Dendritic cell treated with granulocyte-macrophage colony-stimulating factor and Interleukin-4, amounts not matched to agents 40 ng/mL and 50 ng/mL, for 4 days (primary cell): ENCODE measurements at regions not wholly inside any gene's neighbourhood (a gene's known extent, or its start where the extent isn't known, plus 50 kb on each side); places are given as distances from the start of the nearest gene placed in this dataset.
"Not testable (repeated sequence)": the region's sequence is repeated elsewhere in the genome, so short reads cannot be mapped to it uniquely, and the experiment has no call there.

ENCODE experiments used
- H3K27ac Mint-ChIP-seq: one replicate; pipeline ENCODE4 v1.8.0; 2022; ENCODE audit warnings: mild to moderate bottlenecking, mixed read lengths
- H3K27me3 Mint-ChIP-seq: one replicate; pipeline ENCODE4 v1.8.0; 2022; ENCODE audit warnings: mild to moderate bottlenecking, mixed read lengths
- H3K36me3 Mint-ChIP-seq: one replicate; pipeline ENCODE4 v1.8.0; 2022; ENCODE audit warnings: low read depth, mixed read lengths
- H3K4me1 Mint-ChIP-seq: one replicate; pipeline ENCODE4 v1.8.0; 2022; ENCODE audit warnings: low read depth, mixed read lengths
- H3K4me3 Mint-ChIP-seq: one replicate; pipeline ENCODE4 v1.8.0; 2022; ENCODE audit warnings: mild to moderate bottlenecking, moderate library complexity, mixed read lengths
- H3K9me3 Mint-ChIP-seq: one replicate; pipeline ENCODE4 v1.8.0; 2022; ENCODE audit warnings: mixed read lengths
- intact Hi-C: fragments of 100-400 bp; cut with micrococcal nuclease; formaldehyde crosslinking; loops from one replicate; pipeline ENCODE4 v1.15.0; 2022

DNA sequence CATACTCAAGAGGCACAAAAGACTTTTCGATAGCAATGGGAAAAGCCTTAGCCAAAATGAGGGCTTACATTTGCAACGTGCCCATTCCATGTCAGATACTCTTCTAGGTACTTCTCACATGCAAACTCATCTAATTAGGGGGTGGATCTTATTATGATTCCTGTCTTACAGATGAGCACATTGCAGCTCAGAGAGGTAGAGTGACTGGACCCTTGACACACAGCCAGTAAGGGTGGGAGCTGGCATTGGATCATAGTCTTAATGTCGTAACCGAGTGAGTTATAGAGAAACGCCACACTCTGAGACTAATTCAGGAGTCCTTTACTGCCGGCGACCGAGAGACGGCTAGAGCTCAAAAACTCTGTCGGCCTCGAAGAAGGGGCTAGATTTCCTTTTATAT, 78.8 kb upstream of the GRIN2A start:
- Mint-ChIP-seq H3K9me3 (no peaks in the 10 kb centered on the region), H3K4me1 (peaks cover 10% of the 10 kb centered on the region), H3K27ac (no peak overlapping the region), H3K27me3 (peaks cover 2% of the 10 kb centered on the region), H3K4me3 (no peak overlapping the region), H3K36me3 (no peaks in the 10 kb centered on the region)
- intact Hi-C loops: loop anchor here (10.0 kb wide), 1 partner anchor 454 kb away; no protein-coding TSS in a partner anchor

DNA sequence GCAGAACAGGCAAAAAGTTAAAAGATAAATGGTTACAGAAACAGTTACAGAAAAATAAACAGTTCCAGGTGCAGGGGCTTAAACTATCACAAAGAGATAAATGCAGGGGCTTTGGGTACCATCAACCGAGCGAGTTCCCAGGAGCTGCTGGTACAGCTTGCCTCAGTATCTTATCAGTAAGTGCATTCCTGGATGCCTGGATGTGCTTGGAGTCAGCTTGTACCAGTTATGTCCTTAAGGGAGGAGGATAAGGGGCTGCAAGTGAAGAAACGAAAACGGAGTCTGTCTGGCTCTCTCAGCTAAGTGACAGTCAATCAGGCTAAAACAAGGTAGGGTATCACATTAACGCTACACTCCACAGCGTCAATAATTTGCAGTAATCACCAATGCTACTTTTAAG, 79.3 kb upstream of the GRIN2A start:
- not testable (repeated sequence) for H3K4me1 Mint-ChIP-seq, H3K4me3 Mint-ChIP-seq, H3K36me3 Mint-ChIP-seq, H3K27me3 Mint-ChIP-seq, H3K27ac Mint-ChIP-seq, H3K9me3 Mint-ChIP-seq
- intact Hi-C loops: loop anchor here (10.0 kb wide), 1 partner anchor 453 kb away; no protein-coding TSS in a partner anchor

DNA sequence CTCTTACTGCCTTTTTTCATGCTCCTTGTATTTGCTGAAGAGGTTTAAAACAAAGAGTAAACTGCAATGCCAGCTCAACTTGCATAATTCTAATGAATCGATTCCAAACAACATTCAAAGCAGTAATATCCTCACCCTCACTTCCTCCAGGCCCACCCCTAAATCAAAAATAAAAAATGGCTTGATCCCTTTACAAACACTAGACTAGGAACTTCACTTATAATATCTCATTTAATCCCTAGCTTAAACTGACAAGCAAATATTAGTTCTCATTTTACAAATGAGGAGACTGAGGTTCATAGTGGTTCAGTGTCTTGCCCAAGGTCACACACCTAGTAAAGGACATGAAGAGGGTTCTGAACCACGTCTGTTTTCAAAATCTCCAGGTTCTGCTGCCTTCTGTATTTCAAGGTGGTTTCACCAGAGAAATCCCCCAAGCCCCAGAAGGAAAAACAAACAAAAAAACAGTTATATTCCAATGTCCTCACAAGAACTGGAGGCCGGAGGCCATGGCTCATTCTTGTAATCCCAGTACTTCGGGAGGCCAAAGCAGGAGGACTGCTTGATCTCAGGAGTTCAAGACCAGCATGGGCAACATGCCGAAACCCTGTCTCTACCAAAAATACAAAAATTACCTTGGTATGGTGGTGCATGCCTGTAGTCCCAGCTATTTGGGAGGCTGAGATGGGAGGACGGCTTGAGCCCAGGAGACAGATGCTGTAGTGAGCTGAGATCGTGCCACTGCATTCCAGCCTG, 80.3 kb upstream of the GRIN2A start:
- no peak overlapping the region for H3K4me3 Mint-ChIP-seq
- no peaks in the 10 kb centered on the region for H3K36me3 Mint-ChIP-seq
- H3K27ac Mint-ChIP-seq: no peak overlapping the region
- intact Hi-C loops: loop anchor here (10.0 kb wide), 1 partner anchor 452 kb away; no protein-coding TSS in a partner anchor
- H3K27me3 Mint-ChIP-seq: peaks cover 2% of the 10 kb centered on the region
- peaks cover 10% of the 10 kb centered on the region for H3K4me1 Mint-ChIP-seq
- H3K9me3 Mint-ChIP-seq: no peaks in the 10 kb centered on the region

DNA sequence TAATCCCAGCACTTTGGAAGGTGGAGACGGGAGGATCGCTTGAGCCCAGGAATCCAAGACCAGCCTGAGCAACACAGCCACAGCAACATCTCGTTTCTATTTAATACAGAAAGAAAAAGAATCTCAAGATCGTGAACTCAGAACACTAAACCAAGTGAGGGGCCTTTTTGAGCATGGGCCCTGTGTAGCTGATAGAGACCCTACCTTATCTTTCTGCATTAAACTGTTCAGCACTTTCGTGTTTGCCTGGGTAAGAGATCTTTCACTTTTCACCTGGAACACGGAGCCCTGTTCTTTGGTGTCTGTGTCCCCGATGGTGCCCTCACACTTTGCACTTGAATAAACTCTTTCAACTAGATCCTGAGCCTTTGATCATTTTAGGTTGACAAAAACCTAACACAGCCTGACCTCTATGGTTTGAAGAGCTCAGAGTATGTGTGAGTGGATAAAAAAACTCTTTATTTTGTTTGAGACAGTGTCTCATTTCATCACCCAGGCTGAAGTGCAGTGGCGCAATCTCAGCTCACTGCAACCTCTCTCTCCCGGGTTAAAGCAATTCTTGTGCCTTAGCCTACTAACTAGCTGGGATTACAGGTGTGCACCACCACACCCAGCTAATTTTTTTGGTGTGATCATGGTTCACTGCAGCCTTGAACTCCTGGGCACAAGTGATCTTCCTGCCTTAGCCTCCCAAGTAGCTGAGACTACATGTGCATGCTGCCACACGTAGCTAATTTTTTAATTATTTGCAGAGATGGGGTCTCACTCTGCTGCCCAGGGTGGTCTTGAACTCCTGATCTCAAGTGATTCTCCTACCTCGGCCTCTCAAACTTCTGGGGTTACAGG, 83.8 kb upstream of the GRIN2A start:
- Mint-ChIP-seq H3K4me1 (no peaks in the 10 kb centered on the region), H3K27me3 (no peaks in the 10 kb centered on the region), H3K9me3 (no peaks in the 10 kb centered on the region), H3K36me3 (no peaks in the 10 kb centered on the region), H3K4me3 (no peak overlapping the region), H3K27ac (no peak overlapping the region)
- intact Hi-C loops: loop anchor here (10.0 kb wide), 1 partner anchor 449 kb away; no protein-coding TSS in a partner anchor

- intact Hi-C loops: loop anchor here (10.0 kb wide), 1 partner anchor 448 kb away; no protein-coding TSS in a partner anchor
- Mint-ChIP-seq H3K27ac (no peak overlapping the region), H3K4me3 (no peak overlapping the region), H3K27me3 (no peaks in the 10 kb centered on the region), H3K36me3 (no peaks in the 10 kb centered on the region), H3K9me3 (peaks cover 3% of the 10 kb centered on the region), H3K4me1 (no peaks in the 10 kb centered on the region)
Observed at GRCh38 chr16:10266809-10267208, 84.6 kb upstream of the GRIN2A start.

GRCh38 chr16:10269632-10270031, 87.4 kb upstream of the GRIN2A start:
- no peaks in the 10 kb centered on the region for H3K4me1 Mint-ChIP-seq
- intact Hi-C loops: loop anchor here (10.0 kb wide), 1 partner anchor 445 kb away; no protein-coding TSS in a partner anchor
- H3K27ac Mint-ChIP-seq: no peak overlapping the region
- H3K27me3 Mint-ChIP-seq: no peaks in the 10 kb centered on the region
- H3K9me3 Mint-ChIP-seq: peaks cover 9% of the 10 kb centered on the region
- H3K36me3 Mint-ChIP-seq: no peaks in the 10 kb centered on the region
- H3K4me3 Mint-ChIP-seq: no peak overlapping the region

- H3K36me3 Mint-ChIP-seq, H3K4me1 Mint-ChIP-seq, H3K27ac Mint-ChIP-seq, H3K27me3 Mint-ChIP-seq, H3K4me3 Mint-ChIP-seq, intact Hi-C loops: not testable (repeated sequence)
- peaks cover 10% of the 10 kb centered on the region for H3K9me3 Mint-ChIP-seq
Observed at GRCh38 chr16:10272250-10272854, 90.1 kb upstream of the GRIN2A start.

DNA sequence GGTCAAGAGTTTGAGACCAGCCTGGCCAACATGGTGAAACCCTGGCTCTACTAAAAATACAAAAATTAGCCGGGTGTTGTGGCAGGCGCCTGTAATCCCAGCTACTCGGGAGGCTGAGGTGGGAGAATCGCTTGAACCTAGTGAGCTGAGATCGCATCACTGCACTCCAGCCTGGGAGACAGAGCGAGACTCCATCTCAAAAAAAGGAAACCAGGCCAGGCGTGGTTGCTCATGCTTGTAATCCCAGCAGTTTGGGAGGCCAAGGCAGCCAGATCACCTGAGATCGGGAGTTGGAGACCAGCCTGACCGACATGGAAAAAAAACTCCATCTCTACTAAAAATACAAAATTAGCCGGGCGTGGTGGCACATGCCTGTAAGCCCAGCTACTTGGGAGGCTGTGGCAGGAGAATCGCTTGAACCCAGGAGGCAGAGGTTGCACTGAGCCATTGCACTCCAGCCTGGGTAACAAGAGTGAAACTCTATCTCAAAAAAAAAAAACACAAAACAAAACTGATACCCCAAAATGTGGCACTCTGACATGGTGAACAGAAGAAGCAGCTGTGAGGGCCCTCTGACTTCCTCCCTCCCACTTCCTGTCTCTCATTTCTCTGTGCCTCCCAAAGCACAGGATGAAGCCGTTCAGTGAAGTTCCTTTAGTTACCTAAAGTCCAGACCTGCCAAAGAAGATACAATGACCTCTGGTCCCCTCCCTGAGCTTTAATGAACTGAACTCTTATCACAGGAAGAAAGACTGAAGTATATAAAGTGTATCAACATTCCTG, 93.2 kb upstream of the GRIN2A start:
- H3K4me3 Mint-ChIP-seq, H3K27ac Mint-ChIP-seq, H3K4me1 Mint-ChIP-seq: not testable (repeated sequence)

GRCh38 chr16:10277597-10277996, 95.4 kb upstream of the GRIN2A start:
- Mint-ChIP-seq H3K4me1 (peaks cover 8% of the 10 kb centered on the region), H3K9me3 (peaks cover 17% of the 10 kb centered on the region), H3K36me3 (no peaks in the 10 kb centered on the region), H3K27me3 (no peaks in the 10 kb centered on the region), H3K27ac (no peak overlapping the region), H3K4me3 (no peak overlapping the region)
- intact Hi-C loops: no loop called here

More for the DNA sequence above, 93.2 kb upstream of the GRIN2A start:
- H3K27me3 Mint-ChIP-seq, H3K36me3 Mint-ChIP-seq, intact Hi-C loops: not testable (repeated sequence)
- peaks cover 25% of the 10 kb centered on the region for H3K9me3 Mint-ChIP-seq

GRCh38 chr16:10280262-10281170, 98.3 kb upstream of the GRIN2A start:
- H3K27ac Mint-ChIP-seq: no peak overlapping the region
- peaks cover 17% of the 10 kb centered on the region for H3K9me3 Mint-ChIP-seq

GRCh38 chr16:10282367-10282766, 100.1 kb upstream of the GRIN2A start:
- H3K27me3 Mint-ChIP-seq: no peaks in the 10 kb centered on the region
- no peak overlapping the region for H3K4me3 Mint-ChIP-seq
- no peaks in the 10 kb centered on the region for H3K4me1 Mint-ChIP-seq
- H3K27ac Mint-ChIP-seq: no peak overlapping the region
- H3K9me3 Mint-ChIP-seq: peaks cover 15% of the 10 kb centered on the region
- intact Hi-C loops: no loop called here
- no peaks in the 10 kb centered on the region for H3K36me3 Mint-ChIP-seq

More at GRCh38 chr16:10280262-10281170, 98.3 kb upstream of the GRIN2A start:
- Mint-ChIP-seq H3K36me3 (no peaks in the 10 kb centered on the region), H3K4me3 (no peak overlapping the region), H3K27me3 (no peaks in the 10 kb centered on the region), H3K4me1 (peaks cover 7% of the 10 kb centered on the region)
- intact Hi-C loops: no loop called here

- not testable (repeated sequence) for H3K36me3 Mint-ChIP-seq, H3K4me1 Mint-ChIP-seq
Observed at GRCh38 chr16:10283246-10283645, 101.0 kb upstream of the GRIN2A start.

More at GRCh38 chr16:10283246-10283645, 101.0 kb upstream of the GRIN2A start:
- intact Hi-C loops, H3K4me3 Mint-ChIP-seq, H3K27ac Mint-ChIP-seq, H3K27me3 Mint-ChIP-seq, H3K9me3 Mint-ChIP-seq: not testable (repeated sequence)
